GM12872 (cell line): ENCODE measurements at regions not wholly inside any gene's neighbourhood (a gene's known extent, or its start where the extent isn't known, plus 50 kb on each side); places are given as distances from the start of the nearest gene placed in this dataset.
A peak's percentile ranks its signal among the peaks of the same experiment; 100 is the strongest.

Source experiments
- CTCF ChIP-seq: IDR thresholded peaks from 3 replicates; pipeline ENCODE4 v1.5.1; 2011; ENCODE audit warnings: low read depth, mild to moderate bottlenecking, low read length, moderate library complexity; ENCODE audit not compliant: insufficient read depth

GRCh38 chr1:81550753-81551152 lies 250.0 kb upstream of the ADGRL2 start:
- no peak for TF ChIP-seq CTCF

DNA sequence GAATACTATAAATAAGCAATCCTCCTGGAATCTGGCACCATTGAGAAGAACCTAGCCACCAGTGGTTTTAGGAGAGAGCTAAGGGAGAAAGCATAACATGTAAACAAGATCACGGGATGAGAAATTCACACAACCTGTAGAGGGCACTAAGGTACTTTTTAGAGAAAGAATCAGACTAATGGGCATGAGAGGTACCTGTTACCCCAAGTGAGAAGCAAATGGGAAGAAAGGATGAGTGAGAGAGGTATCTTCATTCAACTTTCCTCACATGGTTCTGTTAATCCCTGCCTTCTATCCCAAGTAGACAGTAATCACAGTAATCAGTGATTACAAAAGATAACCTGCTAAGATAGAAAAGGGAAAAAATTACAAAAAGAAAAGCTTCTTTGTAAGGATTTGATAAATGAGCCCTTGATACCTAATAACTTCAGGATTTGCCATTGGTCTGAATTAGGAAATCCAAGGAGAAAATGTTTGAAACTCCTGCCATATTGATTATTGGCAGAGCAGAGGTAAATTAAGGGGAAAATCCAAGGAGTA lies 251.1 kb upstream of the ADGRL2 start:
- peak; percentile 57; the same call in 2 of the 3 replicates for TF ChIP-seq CTCF

- TF ChIP-seq CTCF, result no peak
Observed at GRCh38 chr1:81548918-81549587, 251.7 kb upstream of the ADGRL2 start.

- TF ChIP-seq CTCF, result no peak
Observed at GRCh38 chr1:81547912-81548303, 252.8 kb upstream of the ADGRL2 start.

GRCh38 chr1:81547261-81547911 lies 253.3 kb upstream of the ADGRL2 start:
- TF ChIP-seq CTCF, result no peak

- no peak for TF ChIP-seq CTCF
Observed at GRCh38 chr1:81545734-81546133, 255.0 kb upstream of the ADGRL2 start.

GRCh38 chr1:81543764-81544163 lies 257.0 kb upstream of the ADGRL2 start:
- TF ChIP-seq CTCF, result no peak
